ENCODE measurements at regions not wholly inside any gene's neighbourhood (a gene's known extent, or its start where the extent isn't known, plus 50 kb on each side); places are given as distances from the start of the nearest gene placed in this dataset.
A peak's percentile ranks its signal among the peaks of the same experiment; 100 is the strongest.
"Not testable (repeated sequence)": the region's sequence is repeated elsewhere in the genome, so short reads cannot be mapped to it uniquely, and the experiment has no call there.

GRCh38 chr4:177494791-177495190 is 52.6 kb upstream of the AGA start:
- no peak for DNase-seq (ENCODE audit: low read depth)

DNA sequence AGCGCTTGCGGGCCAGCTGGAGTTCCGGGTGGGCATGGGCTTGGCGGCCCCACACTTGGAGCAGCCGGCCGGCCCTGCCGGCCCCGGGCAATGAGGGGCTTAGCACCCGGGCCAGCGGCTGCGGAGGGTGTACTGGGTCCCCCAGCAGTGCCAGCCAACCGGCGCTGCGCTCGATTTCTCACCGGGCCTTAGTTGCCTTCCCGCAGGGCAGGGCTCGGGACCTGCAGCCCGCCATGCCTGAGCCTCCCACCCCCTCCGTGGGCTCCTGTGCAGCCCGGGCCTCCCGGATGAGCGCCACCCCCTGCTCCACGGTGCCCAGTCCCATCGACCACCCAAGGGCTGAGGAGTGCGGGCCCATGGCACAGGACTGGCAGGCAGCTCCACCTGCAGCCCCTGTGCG is 53.4 kb upstream of the AGA start:
- DNase-seq (ENCODE audit: low read depth): not testable (repeated sequence)

DNA sequence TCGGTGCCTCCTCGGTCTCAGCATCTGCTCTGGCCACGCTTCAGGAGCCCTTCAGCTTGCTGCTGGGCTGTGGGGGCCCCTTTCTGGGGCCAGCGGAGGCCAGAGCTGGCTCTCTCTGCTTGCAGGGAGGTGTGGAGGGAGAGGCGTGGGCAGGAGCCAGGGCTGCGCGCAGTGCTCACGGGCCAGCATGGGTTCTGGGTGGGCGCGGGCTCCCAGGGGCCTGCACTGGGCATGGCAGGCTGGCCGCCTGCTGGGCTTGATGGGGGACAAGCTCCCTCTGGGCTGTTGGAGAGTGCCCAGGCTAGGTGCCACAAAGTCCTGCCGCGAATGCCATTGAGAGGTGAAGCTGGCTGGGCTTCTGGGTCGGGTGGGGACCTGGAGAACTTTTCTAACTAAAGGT is 57.3 kb upstream of the AGA start:
- no peak for DNase-seq (ENCODE audit: low read depth)

- DNase-seq (ENCODE audit: low read depth): no peak
These were observed 63.0 kb upstream of the AGA start for GRCh38 chr4:177505171-177505615.

DNA sequence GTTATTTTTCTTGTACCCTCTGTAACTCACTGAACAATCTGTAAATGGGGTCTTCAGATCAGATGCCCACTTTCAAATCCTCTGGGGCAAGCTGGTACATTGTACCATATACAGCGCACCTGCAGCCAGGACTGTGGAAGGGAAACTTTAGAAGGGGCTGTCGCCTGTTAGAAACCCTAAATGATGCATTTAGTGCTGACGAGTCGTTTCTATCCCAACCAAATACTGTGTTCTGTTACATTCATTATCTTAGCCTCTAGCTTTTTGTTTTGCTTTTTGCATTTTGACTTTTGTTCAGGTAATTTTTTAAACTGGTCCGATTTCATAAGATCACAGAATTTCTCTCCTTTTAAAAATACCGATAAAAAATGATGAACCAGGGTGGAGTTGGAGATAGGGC is 66.4 kb upstream of the AGA start:
- no peak for DNase-seq (ENCODE audit: low read depth)

DNA sequence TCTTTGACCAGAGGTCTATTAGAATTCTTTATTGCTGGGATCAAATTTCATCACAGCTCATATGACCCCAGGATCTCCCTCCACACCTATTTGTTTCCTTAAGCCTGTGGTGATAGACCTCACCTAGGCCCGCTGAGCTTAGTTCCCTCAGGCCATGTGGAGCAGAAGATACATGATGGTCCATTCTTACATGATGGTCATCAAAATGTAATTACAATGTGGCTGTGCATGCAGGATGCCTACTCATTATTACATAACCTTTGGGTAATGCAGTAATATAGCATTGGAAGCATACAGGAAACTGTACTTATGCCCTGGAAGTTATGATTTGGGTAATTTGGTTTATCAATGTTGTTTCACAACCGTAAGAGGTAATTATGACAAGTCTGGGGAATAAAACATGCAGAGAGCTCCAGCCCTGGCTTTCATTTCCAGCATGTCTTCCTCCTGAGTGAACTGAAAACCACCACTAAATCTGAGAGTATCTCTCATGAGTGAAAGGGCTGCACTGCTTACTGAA is 67.0 kb upstream of the AGA start:
- no peak for DNase-seq (ENCODE audit: low read depth)

DNA sequence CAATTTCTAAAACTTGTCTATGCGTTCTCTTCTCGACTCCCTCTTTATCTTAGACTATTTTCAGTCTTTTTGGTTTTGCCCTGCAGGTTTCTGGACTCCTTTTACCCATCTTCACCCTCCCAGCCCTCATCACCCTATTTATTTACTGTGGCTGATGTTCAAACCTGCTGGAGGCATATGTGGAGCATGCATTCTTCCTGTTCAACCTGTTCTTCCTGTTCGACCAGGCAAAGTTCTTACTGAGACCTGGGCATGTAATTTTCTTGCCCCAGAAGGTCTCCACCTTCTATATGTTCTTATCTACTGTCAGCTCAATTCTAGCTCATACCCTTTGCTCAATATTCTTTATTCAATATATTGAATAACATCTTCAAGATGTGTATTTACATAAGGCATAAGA is 69.4 kb upstream of the AGA start:
- no peak for DNase-seq (ENCODE audit: low read depth)

DNA sequence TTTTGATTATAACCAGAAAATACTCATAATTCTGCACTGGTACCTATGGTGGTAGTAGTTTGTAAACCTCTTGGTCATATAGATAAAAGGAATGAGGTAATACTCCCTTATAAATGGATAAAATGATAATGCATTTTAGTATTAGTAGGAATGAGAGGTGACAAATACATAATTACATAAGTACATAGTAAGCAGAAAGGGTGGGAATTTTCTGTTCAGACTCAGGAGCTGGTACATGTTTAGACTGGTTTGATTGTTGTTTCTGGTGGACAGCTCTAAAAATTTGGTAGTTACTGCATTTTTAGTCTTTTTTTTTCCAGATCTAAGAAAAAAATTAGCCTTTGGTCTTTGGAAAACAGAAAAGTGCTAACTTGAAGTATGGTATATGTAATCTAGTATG is 70.4 kb upstream of the AGA start:
- DNase-seq (ENCODE audit: low read depth): no peak

DNA sequence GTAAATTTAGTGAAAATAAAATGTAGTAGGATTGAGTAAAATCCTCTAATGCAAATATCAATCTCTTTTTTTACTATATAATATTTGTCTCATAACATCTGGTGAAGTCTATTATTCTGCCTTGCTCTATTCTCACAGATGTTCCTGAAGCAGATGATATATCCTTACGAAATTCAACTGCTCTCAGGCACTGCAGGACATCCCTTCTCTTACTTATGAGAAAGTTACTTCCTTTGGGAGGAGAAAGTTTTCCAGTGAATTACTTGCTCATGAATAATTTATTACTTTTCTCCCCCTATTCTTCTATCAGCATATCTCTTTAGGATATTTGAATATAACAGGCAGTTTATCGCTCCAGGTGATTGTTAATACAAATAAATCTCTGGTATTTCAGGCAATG is 75.6 kb upstream of the AGA start:
- DNase-seq (ENCODE audit: low read depth): no peak

DNA sequence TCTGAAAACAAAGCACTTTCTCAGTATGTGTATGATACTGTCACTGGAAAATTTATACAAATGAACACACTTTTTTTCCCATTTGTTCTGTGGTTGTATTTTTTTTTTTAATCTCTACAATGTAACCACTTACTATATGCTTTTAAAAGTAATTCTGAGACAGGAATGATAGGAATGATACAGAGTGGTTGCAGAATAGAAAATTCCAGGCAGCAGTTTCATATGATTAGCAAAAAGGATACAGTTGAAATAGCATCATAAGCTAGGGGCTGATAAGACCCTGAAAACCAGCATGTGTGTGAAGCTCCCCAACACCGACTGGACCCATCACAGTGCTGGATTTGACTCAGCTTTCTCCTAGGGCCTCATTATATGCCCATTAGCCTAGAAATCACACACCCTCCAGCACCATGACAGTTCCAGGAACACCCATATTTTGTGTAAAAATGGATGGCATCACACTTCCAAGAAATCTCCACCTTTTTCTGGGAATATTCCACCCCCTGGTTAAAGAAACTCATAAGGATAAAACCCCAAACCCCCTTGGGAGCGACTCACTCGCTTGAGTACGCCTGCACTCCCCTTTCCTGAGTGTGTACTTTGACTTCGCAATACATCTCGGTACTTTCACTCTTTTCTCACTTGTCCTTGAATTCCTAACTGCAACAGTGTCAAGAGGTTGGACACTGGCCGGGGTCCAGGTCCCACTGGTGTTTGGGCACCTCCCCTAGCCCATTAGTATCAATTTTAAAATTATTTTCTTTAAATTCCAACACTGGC is 77.4 kb upstream of the AGA start:
- no peak for DNase-seq (ENCODE audit: low read depth)

DNA sequence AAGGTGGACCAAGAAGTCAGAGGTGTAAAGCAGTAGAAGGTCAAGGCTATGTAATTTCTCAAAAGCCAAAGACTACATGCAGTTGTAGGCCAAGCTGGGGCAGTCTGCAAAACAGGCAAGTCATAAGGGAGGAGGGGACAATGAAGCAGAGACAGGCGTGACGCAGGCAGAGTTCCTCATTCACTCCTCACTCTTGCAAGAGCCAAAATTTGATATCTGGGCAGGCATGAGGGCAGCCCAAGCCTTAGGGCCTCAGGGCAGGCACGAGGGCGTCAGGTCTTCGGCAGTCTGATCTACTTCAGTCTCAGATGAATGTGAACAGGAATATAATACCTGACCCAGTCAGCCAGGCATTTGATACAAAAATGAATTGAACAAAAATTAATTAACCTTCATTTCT is 86.4 kb upstream of the AGA start:
- no peak for DNase-seq (ENCODE audit: low read depth)

DNA sequence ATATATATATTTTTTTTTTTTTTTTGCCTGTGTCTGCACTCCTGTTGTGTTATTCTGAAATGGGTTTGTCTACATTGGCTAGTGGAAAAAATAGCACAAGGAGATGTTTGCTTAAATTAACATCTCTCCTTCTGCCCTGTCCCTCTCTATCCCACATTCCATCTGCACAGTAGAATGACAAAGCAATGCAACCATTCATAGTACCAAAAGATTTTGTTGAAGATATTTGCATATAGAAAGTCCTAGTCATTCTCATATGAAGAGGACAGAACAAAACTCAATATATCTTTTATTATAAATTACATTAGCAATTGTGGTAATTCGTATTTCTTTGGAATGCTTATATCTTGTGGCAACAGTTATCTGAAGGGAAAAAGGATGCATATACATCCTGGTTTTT is 88.3 kb upstream of the AGA start:
- DNase-seq (ENCODE audit: low read depth): no peak

DNA sequence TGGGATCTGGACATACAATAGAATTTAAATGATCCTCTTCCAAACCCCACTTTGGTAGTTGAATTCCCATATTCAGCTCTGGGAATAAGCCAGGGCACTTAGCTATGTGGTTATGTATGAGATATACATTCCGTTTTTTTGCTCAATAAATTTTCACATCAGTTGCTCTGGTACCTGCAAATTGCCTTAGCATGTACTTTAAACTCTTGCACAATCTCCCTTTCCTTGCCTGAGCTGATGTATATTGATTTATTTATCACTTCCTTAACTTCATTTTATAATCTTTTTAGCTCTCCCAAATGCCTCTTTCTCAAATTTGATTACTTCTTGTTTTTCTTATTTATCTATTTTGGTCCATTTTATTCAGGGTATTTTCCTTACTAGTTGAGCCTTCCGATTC is 90.1 kb upstream of the AGA start:
- DNase-seq (ENCODE audit: low read depth): no peak

DNA sequence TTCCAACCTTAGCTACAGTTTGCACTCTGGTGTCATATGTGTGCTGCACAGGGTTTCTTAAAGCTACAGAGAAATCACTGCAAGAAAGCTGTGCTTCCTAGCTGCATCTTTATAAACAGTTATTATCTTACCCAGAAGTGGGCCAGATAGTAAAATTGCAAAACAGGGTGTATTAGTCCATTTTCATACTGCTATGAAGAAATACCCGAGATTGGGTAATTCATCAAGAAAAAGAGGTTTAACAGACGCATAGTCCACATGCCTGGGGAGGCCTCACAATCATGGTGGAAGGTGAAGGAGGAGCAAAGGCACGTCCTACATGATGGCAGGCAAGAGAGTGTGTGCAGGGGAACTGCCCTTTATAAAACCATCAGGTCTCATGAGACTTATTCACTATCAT is 92.6 kb upstream of the AGA start:
- DNase-seq (ENCODE audit: low read depth): not testable (repeated sequence)

GRCh38 chr4:177546745-177547144 is 104.5 kb upstream of the AGA start:
- peak; percentile 10 for DNase-seq (ENCODE audit: low read depth)

DNA sequence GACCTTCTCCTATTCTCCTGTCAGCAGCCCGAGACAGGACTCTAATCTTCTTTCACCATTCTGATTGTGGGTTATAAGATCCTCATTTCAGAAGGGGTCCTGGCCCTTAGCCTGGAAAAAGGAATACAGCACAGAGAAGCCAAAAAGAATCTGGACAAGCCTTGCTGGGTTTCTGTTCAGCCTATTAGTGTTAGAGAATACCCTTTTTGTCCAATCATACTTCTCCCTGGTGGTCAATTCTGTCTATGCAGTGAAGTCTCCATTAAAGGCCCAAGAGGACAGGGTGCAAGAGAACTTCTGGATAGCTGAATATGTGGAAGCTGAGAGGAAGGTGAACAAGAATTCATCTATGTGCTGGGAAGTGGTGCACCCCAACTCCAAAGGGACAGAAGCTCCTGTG is 105.7 kb upstream of the AGA start:
- DNase-seq (ENCODE audit: low read depth): no peak

DNA sequence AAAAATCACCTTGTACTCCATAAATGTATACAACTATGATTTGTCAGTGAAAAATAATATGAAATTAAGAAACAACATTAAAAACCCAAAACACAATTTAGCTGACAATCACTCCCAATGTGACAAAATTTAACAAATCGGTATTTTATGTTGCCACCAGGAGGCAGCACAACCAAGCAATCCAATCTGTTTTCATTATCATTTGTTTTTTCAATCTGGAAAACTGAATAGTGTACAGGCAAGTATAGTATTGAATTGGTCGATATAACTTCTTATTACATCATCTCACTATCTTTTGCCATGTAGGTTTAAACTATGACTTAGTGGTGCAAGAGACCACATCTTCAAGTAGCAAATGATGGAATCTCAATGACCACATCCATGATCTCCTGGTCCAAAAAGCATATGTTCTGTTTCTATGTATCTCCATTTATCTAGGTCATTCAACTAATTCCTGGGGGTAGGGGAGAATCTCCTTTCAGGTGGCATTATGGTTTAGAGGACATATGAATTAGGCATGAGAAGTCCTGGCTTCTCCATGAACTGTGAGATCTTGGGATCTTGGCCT is 112.9 kb upstream of the AGA start:
- DNase-seq (ENCODE audit: low read depth): peak; percentile 34

DNA sequence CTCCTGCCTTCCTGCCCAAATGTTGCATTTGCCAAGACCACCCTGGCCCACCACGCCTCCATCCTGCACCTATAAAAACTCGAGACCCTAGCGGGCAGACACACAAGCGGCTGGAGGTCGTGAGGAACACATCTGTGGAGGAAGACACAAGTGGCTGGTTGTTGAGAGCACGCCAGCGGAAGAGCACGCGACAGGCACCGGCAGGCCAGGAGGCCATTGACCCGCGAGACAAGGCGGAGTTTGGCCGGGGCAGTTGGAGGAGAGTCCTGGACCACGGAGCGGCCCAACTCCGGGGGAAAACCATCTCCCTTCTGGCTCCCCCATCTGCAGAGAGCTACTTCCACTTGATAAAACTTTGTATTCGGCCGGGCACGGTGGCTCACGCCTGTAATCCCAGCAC is 115.2 kb upstream of the AGA start:
- no peak for DNase-seq (ENCODE audit: low read depth)

DNA sequence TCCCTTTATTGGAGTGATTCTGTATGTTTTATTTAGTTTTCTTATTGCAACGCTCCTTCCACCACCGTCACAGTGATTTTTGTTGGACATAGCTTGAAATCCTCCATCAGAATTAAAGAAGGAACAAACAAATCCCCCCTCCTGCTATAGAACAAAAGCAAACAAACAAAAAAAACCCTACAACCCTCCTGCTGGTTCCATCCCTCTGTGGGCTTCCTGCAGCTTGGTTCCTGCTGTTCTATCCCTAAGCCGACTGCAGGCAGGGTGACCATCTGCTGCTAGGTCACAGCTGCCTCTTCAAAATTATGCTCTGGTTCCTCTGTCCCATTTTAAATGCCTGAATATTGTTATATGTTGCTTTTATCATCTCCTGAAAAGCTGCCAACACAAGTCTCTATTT is 116.8 kb upstream of the AGA start:
- no peak for DNase-seq (ENCODE audit: low read depth)

DNA sequence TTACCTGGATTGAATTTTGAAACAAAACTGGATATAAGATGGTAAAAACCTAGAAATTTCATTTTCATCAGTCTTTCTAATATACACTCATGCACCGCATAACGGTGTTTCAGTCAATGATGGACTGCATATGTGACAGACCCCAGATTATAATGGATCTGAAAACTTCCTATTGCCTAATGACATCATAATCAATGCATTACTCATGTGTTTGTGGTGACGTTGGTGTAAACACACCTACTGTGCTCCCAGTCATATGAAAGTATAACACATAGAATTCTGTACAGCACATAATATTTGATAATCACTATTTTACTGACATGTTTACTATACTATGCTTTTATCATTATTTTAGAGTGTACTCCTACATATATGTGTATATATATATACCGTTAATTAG is 119.9 kb upstream of the AGA start:
- no peak for DNase-seq (ENCODE audit: low read depth)

DNA sequence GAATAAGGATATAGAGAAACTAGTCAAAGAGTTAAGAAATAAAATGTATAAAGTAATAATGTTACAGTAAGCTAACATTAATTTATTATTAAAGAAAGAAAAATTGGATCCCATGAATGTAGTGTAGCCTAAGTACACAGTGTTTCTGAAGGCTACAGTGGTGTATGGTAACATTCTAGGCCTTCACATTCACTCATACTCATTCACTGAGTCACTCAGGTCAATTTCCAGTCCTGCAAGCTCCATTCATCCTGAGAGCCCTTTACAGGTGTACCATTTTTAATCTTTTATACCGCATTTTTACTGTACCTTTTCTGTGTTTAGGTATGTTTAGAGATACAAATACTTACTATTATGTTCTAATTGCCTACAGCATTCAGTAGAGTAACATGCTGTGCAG is 120.6 kb upstream of the AGA start:
- DNase-seq (ENCODE audit: low read depth): no peak

- DNase-seq (ENCODE audit: low read depth): no peak
These were observed 124.5 kb upstream of the AGA start for GRCh38 chr4:177566691-177567090.

DNA sequence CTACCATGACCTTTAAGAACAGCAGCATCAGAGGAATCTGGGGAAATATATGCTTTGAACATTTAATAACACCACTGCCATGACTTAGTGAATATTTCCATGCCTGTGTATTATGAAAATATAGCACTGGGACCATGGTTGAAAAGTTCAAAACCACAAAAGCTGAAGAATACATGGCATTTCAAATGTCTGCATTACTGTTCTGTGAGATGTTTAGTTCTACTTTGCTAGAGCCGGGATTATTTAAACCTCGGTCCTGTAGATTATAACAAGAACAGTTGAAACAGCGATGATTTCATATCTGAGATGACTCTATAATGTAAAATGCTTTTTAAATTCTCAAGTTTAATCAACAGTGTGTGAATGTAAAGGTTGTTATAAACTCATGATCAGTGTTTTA is 126.7 kb upstream of the AGA start:
- DNase-seq (ENCODE audit: low read depth): no peak

- no peak for DNase-seq (ENCODE audit: low read depth)
These were observed 127.2 kb upstream of the AGA start for GRCh38 chr4:177569434-177569833.
